Fibroblast of the aortic adventitia (primary cell): ENCODE measurements at regions not wholly inside any gene's neighbourhood (a gene's known extent, or its start where the extent isn't known, plus 50 kb on each side); places are given as distances from the start of the nearest gene placed in this dataset.

Experiments
- DNase-seq: peaks from one replicate; pipeline ENCODE4 v3.0.0-alpha.2; 2010; ENCODE audit warnings: low read depth
- H3K4me3 ChIP-seq: 2 replicates; pipeline ENCODE4 v1.5.1; 2011; ENCODE audit warnings: low read depth, mild to moderate bottlenecking, control low read depth, low read length, moderate library complexity
- TF ChIP-seq, protein P1 (sequence below): IDR thresholded peaks from 2 replicates; pipeline ENCODE4 v1.5.1; 2011; ENCODE audit warnings: mild to moderate bottlenecking, low read length, control low read depth, inconsistent platforms; ENCODE audit not compliant: insufficient read depth

DNA sequence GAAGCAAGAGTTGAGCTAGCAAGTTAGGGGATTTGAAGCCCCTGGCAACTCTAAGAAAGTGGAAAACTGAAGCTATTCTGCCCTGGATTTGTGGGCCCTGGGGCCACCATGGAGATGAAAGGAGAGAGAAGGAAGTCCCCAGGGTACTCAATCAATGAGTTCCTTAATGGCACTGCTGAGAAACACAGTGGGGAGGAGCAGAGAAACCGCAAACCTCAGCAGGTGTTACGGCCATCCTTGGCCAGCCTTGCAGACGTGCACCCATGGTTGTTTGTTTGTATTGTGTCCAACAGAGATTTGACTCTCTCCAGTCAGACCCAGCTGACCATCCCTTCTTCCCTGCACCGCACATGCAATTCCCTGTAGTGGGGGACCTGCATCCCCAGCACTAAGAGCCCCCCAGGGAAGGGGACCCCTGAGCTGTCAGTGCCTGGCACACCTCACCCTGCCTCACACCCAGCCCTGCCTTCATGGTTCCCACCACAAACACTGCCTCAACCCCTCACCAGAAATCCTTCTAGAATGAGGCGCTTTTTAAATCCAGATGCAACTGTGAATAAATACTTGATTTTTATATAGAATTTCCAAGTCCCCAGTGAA, 255.3 kb downstream of the SH3BP4 start:
- DNase-seq = no peak
- H3K4me3 ChIP-seq = no peak overlapping the region
- TF ChIP-seq, protein P1, sequence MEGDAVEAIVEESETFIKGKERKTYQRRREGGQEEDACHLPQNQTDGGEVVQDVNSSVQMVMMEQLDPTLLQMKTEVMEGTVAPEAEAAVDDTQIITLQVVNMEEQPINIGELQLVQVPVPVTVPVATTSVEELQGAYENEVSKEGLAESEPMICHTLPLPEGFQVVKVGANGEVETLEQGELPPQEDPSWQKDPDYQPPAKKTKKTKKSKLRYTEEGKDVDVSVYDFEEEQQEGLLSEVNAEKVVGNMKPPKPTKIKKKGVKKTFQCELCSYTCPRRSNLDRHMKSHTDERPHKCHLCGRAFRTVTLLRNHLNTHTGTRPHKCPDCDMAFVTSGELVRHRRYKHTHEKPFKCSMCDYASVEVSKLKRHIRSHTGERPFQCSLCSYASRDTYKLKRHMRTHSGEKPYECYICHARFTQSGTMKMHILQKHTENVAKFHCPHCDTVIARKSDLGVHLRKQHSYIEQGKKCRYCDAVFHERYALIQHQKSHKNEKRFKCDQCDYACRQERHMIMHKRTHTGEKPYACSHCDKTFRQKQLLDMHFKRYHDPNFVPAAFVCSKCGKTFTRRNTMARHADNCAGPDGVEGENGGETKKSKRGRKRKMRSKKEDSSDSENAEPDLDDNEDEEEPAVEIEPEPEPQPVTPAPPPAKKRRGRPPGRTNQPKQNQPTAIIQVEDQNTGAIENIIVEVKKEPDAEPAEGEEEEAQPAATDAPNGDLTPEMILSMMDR = no peak

DNA sequence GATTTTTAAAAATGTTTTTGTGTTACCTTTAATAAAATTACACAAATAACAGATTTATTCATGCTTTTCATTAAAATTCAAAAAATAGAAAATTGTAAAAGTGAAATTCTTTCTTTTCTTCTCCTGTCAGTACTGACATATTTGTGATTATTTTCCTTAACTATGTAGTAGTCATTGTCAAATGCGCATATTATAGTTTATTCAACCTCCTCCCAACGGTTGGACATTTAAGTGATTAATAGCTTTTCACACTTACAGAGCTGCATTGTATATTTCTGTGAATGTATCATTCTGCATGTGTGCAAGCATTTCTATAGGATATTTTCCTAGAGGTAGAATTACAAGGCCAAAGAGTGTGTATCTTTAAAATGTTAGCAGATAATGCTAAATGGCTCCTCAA, 259.2 kb downstream of the SH3BP4 start:
- no peak overlapping the region for H3K4me3 ChIP-seq
- TF ChIP-seq, protein P1 = no peak
- DNase-seq = no peak

DNA sequence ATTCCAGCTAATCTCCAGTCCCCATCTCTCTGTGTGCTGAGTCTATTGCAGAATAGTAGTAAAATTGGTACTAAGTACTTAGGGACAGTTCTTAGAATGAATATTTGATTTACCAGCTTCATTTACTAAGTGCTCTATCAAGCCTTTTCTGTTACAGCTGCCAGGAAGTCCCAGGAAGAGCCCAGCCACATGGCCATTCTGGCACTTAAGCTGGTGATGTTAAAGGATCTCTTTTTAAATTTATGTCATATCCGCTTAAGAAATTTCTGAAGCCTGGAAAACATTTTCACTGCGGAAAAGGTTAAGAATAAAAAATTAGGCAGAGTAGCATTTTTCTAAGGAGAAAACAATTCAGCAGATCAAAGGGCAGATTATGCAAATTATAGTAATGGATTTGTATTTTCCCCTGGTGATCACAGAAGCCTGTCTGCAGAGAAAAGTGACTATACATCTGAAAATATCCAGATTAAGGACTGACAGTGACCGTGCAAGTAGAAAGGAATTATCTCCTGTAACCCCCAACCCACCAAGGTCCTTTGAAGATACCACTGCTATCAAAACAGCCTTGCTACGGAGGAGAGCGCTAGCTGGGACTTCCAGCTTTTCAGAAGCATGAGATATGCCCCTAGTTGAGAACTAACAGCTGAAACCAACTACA, 260.8 kb downstream of the SH3BP4 start:
- H3K4me3 ChIP-seq = no peak overlapping the region
- TF ChIP-seq, protein P1 = no peak
- DNase-seq = no peak

DNA sequence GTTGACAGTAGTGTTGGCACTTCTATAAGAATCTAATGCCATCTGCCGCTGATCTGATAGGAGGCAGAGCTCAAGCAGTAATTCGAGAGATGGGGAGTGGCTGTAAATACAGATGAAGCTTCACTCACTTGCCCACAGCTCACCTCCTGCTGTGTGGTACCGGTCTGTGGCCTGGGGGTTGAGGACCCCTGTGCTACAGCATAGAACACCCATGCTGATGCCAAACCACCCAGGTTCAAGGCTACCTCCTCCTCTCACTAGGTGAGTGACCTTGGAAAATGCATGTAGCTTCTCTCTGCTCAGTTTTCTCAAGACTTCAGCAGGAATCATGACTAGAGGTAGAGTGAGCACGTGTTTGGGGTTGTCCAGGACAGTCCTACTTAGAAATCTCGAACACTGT, 263.4 kb downstream of the SH3BP4 start:
- TF ChIP-seq, protein P1 = no peak
- DNase-seq = no peak
- H3K4me3 ChIP-seq = no peak overlapping the region

DNA sequence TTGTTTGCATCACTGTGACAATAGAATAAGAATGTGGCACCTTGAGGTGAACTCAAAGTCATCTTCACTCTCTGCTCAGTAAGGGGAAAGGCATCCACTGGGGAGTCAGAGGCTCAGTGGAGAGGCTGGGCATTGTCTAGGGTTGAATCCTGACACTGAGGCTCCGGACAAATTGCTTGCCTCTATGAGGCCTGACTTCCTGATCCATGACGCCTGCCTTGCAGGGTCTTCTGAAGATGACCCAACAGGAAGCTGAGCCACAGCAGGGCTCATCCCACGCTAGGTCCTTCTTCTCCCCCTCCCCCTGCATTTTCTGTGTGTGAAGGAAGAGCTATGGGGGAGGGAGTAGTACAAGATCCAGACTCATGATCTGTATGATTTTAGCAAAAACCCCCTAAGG, 265.1 kb downstream of the SH3BP4 start:
- TF ChIP-seq, protein P1 = no peak
- no peak overlapping the region for H3K4me3 ChIP-seq
- no peak for DNase-seq

DNA sequence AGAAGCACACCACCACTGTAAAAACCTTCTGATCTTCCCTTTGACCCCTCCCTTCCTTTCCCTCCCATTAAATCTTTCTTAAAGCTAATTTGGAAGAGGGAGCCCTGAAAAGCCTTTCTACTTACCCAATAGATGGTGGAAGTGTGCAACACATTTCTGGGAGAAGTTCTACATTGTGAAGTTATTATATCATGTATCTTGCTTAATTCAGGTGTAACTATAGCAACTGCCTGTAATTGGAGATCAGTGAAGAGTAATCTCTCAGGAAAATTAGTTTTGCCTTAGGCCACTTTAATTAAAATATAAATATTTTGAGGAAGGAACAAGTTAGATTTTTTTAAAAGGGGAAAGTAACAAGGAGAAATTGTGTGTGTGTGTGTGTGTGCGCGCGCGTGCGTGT, 266.0 kb downstream of the SH3BP4 start:
- DNase-seq = no peak
- TF ChIP-seq, protein P1 = no peak
- H3K4me3 ChIP-seq = no peak overlapping the region
